ENCODE measurements at regions not wholly inside any gene's neighbourhood (a gene's known extent, or its start where the extent isn't known, plus 50 kb on each side); places are given as distances from the start of the nearest gene placed in this dataset.

GRCh38 chr3:126258670-126259069 lies 78.3 kb upstream of the ALDH1L1 start:
- TF ChIP-seq MAX (IDR thresholded peaks at IDR 0.05) (no peak), CTCF (IDR thresholded peaks at IDR 0.05; ENCODE audit: low read depth, low read length, missing input control) (no peak), EGR1 (IDR thresholded peaks at IDR 0.05; ENCODE audit: low read depth in 2 of 2) (no peak), REST (IDR thresholded peaks at IDR 0.05) (no peak), SP1 (IDR thresholded peaks at IDR 0.05) (no peak), RAD21 (IDR thresholded peaks at IDR 0.05) (no peak), ZBTB33 (IDR thresholded peaks at IDR 0.05) (no peak), ATF3 (IDR thresholded peaks at IDR 0.05) (no peak), JUND (IDR thresholded peaks at IDR 0.05) (no peak), GABPA (IDR thresholded peaks at IDR 0.05 in 1 of 2, conservative IDR thresholded peaks at IDR 0.05 in 1 of 2) (no peak), NR2F2 (IDR thresholded peaks at IDR 0.05) (no peak), TAF1 (conservative IDR thresholded peaks at IDR 0.05) (no peak), YY1 (IDR thresholded peaks at IDR 0.05) (no peak)
